ENCODE measurements at regions not wholly inside any gene's neighbourhood (a gene's known extent, or its start where the extent isn't known, plus 50 kb on each side); places are given as distances from the start of the nearest gene placed in this dataset.

- TF ChIP-seq EZH2 (IDR thresholded peaks at IDR 0.05; ENCODE audit: low read length, missing control alignments) (no peak), CTCF (conservative IDR thresholded peaks at IDR 0.05 in 1 of 2, IDR thresholded peaks at IDR 0.05 in 1 of 2; ENCODE audit: low read depth in 1 of 2, low read length in 2 of 2) (no peak)
These were observed 614.4 kb upstream of the NR2F2 start for GRCh38 chr15:95715906-95716656.

Measured in fibroblast of lung (primary cell).